DMS 273 (cell line): ENCODE measurements at regions not wholly inside any gene's neighbourhood (a gene's known extent, or its start where the extent isn't known, plus 50 kb on each side); places are given as distances from the start of the nearest gene placed in this dataset.
A peak's percentile ranks its signal among the peaks of the same experiment; 100 is the strongest.

Experiments used
- DNase-seq: peaks from one replicate; lab custom pipeline; 2025; ENCODE audit not compliant: unreplicated experiment; lab: John Stamatoyannopoulos, UW

GRCh38 chr1:217091561-217091960 is 368.3 kb upstream of the ESRRG start:
- no peak for DNase-seq

- DNase-seq, result peak; percentile 60
Measured at GRCh38 chr1:217090060-217090911, 367.1 kb upstream of the ESRRG start.

GRCh38 chr1:217089361-217090014 is 366.3 kb upstream of the ESRRG start:
- DNase-seq, result peak; percentile 75

- no peak for DNase-seq
Measured at GRCh38 chr1:217088521-217089284, 365.5 kb upstream of the ESRRG start.

GRCh38 chr1:217088011-217088410 is 364.8 kb upstream of the ESRRG start:
- DNase-seq, result no peak

- DNase-seq, result peak; percentile 4
Measured at GRCh38 chr1:217079584-217079983, 356.4 kb upstream of the ESRRG start.

- no peak for DNase-seq
Measured at GRCh38 chr1:217078959-217079358, 355.7 kb upstream of the ESRRG start.

- no peak for DNase-seq
Measured at GRCh38 chr1:217078078-217078690, 355.0 kb upstream of the ESRRG start.

- DNase-seq, result no peak
Measured at GRCh38 chr1:217077426-217077825, 354.2 kb upstream of the ESRRG start.

GRCh38 chr1:217076902-217077301 is 353.7 kb upstream of the ESRRG start:
- DNase-seq, result no peak

- no peak for DNase-seq
Measured at GRCh38 chr1:217072926-217073325, 349.7 kb upstream of the ESRRG start.

GRCh38 chr1:217067642-217068041 is 344.4 kb upstream of the ESRRG start:
- DNase-seq, result no peak

GRCh38 chr1:217066794-217067193 is 343.6 kb upstream of the ESRRG start:
- DNase-seq, result no peak

GRCh38 chr1:217063172-217063908 is 340.1 kb upstream of the ESRRG start:
- DNase-seq, result no peak

- no peak for DNase-seq
Measured at GRCh38 chr1:217062586-217062985, 339.4 kb upstream of the ESRRG start.

GRCh38 chr1:217059401-217059800 is 336.2 kb upstream of the ESRRG start:
- no peak for DNase-seq

GRCh38 chr1:217053676-217054075 is 330.4 kb upstream of the ESRRG start:
- DNase-seq, result no peak

GRCh38 chr1:217052626-217053025 is 329.4 kb upstream of the ESRRG start:
- DNase-seq, result no peak

- peak; percentile 5 for DNase-seq
Measured at GRCh38 chr1:217052196-217052595, 329.0 kb upstream of the ESRRG start.

GRCh38 chr1:217049721-217050120 is 326.5 kb upstream of the ESRRG start:
- DNase-seq, result no peak

- no peak for DNase-seq
Measured at GRCh38 chr1:217049081-217049480, 325.9 kb upstream of the ESRRG start.
